H1 (cell line): ENCODE measurements at regions not wholly inside any gene's neighbourhood (a gene's known extent, or its start where the extent isn't known, plus 50 kb on each side); places are given as distances from the start of the nearest gene placed in this dataset.

Experiments
- CTCF ChIA-PET: fragments of 300-600 bp; sonication (Branson Sonifier 250); formaldehyde crosslinking; loops from one replicate; lab custom pipeline; 2021; ENCODE audit not compliant: partially characterized antibody; lab: Charles Lee
- POLR2A ChIA-PET: fragments of 300-600 bp; sonication (Branson Sonifier 250); formaldehyde crosslinking; loops from one replicate; lab custom pipeline; 2021; ENCODE audit warnings: inconsistent platforms; ENCODE audit not compliant: partially characterized antibody; lab: Charles Lee
- DNase-seq, 2 experiments: peaks; one replicate each; pipeline versions ENCODE4 v3.0.0 to v3.0.0-alpha.2; 2010 to 2022; ENCODE audit warnings: low spot score in 2 of 2, low read depth in 1 of 2, mixed read lengths in 1 of 2
- FAIRE-seq: peaks from 2 replicates; lab custom pipeline; 2011; peaks lifted over from hg19 to GRCh38; lab: Jason Lieb, UNC
- H2AFZ ChIP-seq: 2 replicates; pipeline ENCODE4 v1.8.1; 2012; ENCODE audit warnings: low read length, inconsistent platforms
- H2AK5ac ChIP-seq: 2 replicates; pipeline ENCODE4 v1.6.1; 2013; ENCODE audit warnings: low read depth, low read length
- H2BK120ac ChIP-seq: replicated peaks from 2 replicates; pipeline ENCODE3; 2013; ENCODE audit warnings: low read depth, low read length, inconsistent platforms
- H2BK12ac ChIP-seq: 2 replicates; pipeline ENCODE4 v1.6.1; 2013; ENCODE audit warnings: low read depth, low read length
- H2BK15ac ChIP-seq: 2 replicates; pipeline ENCODE4 v1.6.1; 2013; ENCODE audit warnings: low read length
- H2BK20ac ChIP-seq: 2 replicates; pipeline ENCODE4 v1.6.1; 2013; ENCODE audit warnings: low read length
- H2BK5ac ChIP-seq: 2 replicates; pipeline ENCODE4 v1.6.1; 2013; ENCODE audit warnings: low read depth, low read length
- H3K14ac ChIP-seq: 2 replicates; pipeline ENCODE4 v1.6.1; 2013; ENCODE audit warnings: inconsistent platforms; ENCODE audit not compliant: insufficient read length
- H3K18ac ChIP-seq: 2 replicates; pipeline ENCODE4 v1.6.1; 2013; ENCODE audit warnings: low read length; ENCODE audit errors: extremely low read depth
- H3K23ac ChIP-seq: 2 replicates; pipeline ENCODE4 v1.6.1; 2013; ENCODE audit warnings: inconsistent platforms; ENCODE audit not compliant: insufficient read length
- H3K23me2 ChIP-seq: 2 replicates; pipeline ENCODE4 v1.6.1; 2013; ENCODE audit warnings: low read depth, low read length
- H3K27ac ChIP-seq: 2 replicates; pipeline ENCODE4 v1.6.1; 2011; ENCODE audit warnings: low read depth, low read length, inconsistent platforms
- H3K27me3 ChIP-seq, 4 experiments: replicated peaks in 1 of 4; 1 replicate in 1 of 4; 2 replicates in 3 of 4; pipeline versions ENCODE4 v1.6.1 to v1.8.1; 2011 to 2013; ENCODE audit warnings: low read length in 3 of 4, mild to moderate bottlenecking in 3 of 4, inconsistent platforms in 2 of 4, mixed read lengths in 2 of 4, moderate library complexity in 1 of 4; ENCODE audit not compliant: control insufficient read depth in 3 of 4, insufficient read depth in 3 of 4; ENCODE audit errors: extremely low read depth in 1 of 4
- H3K36me3 ChIP-seq, 4 experiments: 2 replicates each; pipeline versions ENCODE4 v1.6.1 to v1.8.1; 2011 to 2013; ENCODE audit warnings: mild to moderate bottlenecking in 4 of 4, low read length in 3 of 4, moderate library complexity in 2 of 4, control low read depth in 1 of 4, inconsistent platforms in 1 of 4; ENCODE audit not compliant: insufficient read depth in 4 of 4, control insufficient read depth in 2 of 4
- H3K4ac ChIP-seq: replicated peaks from 2 replicates; pipeline ENCODE3; 2013; ENCODE audit warnings: low read length, low read depth, mixed read lengths, inconsistent platforms; ENCODE audit not compliant: insufficient read length
- H3K4me1 ChIP-seq, 4 experiments: replicated peaks in 1 of 4; 1 replicate in 1 of 4; 2 replicates in 3 of 4; pipeline versions ENCODE4 v1.6.1 to v1.8.1; 2011 to 2013; ENCODE audit warnings: low read length in 3 of 4, inconsistent platforms in 2 of 4, mixed read lengths in 1 of 4; ENCODE audit not compliant: insufficient read depth in 4 of 4, control insufficient read depth in 3 of 4
- H3K4me2 ChIP-seq, 2 experiments: 2 replicates each; pipeline versions ENCODE4 v1.6.1 to v1.8.1; 2011 to 2013; ENCODE audit warnings: low read depth in 2 of 2, low read length in 2 of 2, control low read depth in 1 of 2, inconsistent platforms in 1 of 2, mild to moderate bottlenecking in 1 of 2; ENCODE audit not compliant: insufficient read depth in 1 of 2
- H3K4me3 ChIP-seq, 4 experiments: fragments of 200-600, 300-600 bp in 1 of 4; sonication (generic), shearing (Covaris generic), sonication (Bioruptor Twin) in 1 of 4; 2 replicates each; pipeline versions ENCODE4 v1.5.1 to v1.8.1; 2011 to 2016; ENCODE audit warnings: low read length in 4 of 4, low read depth in 3 of 4, control low read depth in 2 of 4, inconsistent platforms in 2 of 4, mild to moderate bottlenecking in 2 of 4, mixed read lengths in 1 of 4, moderate library complexity in 1 of 4; ENCODE audit not compliant: insufficient read depth in 2 of 4; ENCODE audit errors: extremely low read depth in 1 of 4
- H3K56ac ChIP-seq: replicated peaks from 2 replicates; pipeline ENCODE3; 2013; ENCODE audit warnings: low read depth, mild to moderate bottlenecking, mixed read lengths, low read length, inconsistent platforms; ENCODE audit not compliant: insufficient read length
- H3K79me1 ChIP-seq: 2 replicates; pipeline ENCODE4 v1.6.1; 2013; ENCODE audit warnings: low read depth, low read length, control low read depth
- H3K79me2 ChIP-seq, 2 experiments: 2 replicates each; pipeline versions ENCODE4 v1.6.1 to v1.8.1; 2012 to 2013; ENCODE audit warnings: low read length in 2 of 2, mild to moderate bottlenecking in 2 of 2, inconsistent platforms in 1 of 2; ENCODE audit not compliant: insufficient read depth in 2 of 2, control insufficient read depth in 1 of 2
- H3K9ac ChIP-seq, 4 experiments: replicated peaks in 1 of 4; 1 replicate in 1 of 4; 2 replicates in 3 of 4; pipeline versions ENCODE4 v1.6.1 to v1.8.1; 2011 to 2013; ENCODE audit warnings: low read depth in 3 of 4, low read length in 3 of 4, control low read depth in 2 of 4, mild to moderate bottlenecking in 2 of 4, moderate library complexity in 2 of 4, inconsistent platforms in 1 of 4; ENCODE audit errors: extremely low read depth in 1 of 4
- H3K9me3 ChIP-seq, 2 experiments: 2 replicates each; pipeline versions ENCODE4 v1.6.1 to v1.8.1; 2012 to 2013; ENCODE audit warnings: mild to moderate bottlenecking in 2 of 2, moderate library complexity in 2 of 2, control low read depth in 1 of 2, inconsistent platforms in 1 of 2, low read depth in 1 of 2, low read length in 1 of 2, mixed read lengths in 1 of 2; ENCODE audit not compliant: insufficient read depth in 2 of 2
- H4K20me1 ChIP-seq, 2 experiments: replicated peaks in 1 of 2; 2 replicates each; pipeline versions ENCODE3 to v1.8.1; 2011 to 2013; ENCODE audit warnings: inconsistent platforms in 2 of 2, low read length in 2 of 2, mild to moderate bottlenecking in 1 of 2; ENCODE audit not compliant: insufficient read depth in 2 of 2, control insufficient read depth in 1 of 2
- H4K5ac ChIP-seq: 2 replicates; pipeline ENCODE4 v1.6.1; 2013; ENCODE audit warnings: low read length, low read depth, mixed read lengths, inconsistent platforms; ENCODE audit not compliant: insufficient read length
- H4K8ac ChIP-seq: 2 replicates; pipeline ENCODE4 v1.8.0; 2013; ENCODE audit warnings: mild to moderate bottlenecking, moderate library complexity, low read length, inconsistent platforms; ENCODE audit not compliant: insufficient read depth; ENCODE audit errors: extremely low read depth
- H4K91ac ChIP-seq: replicated peaks from 2 replicates; pipeline ENCODE3; 2013; ENCODE audit warnings: low read length, mixed read lengths, inconsistent platforms; ENCODE audit not compliant: insufficient read length
- CBX8 ChIP-seq: fragments of 300-800, 300-1000 bp; sonication (generic); IDR thresholded peaks from 2 replicates; pipeline ENCODE4 v1.7.1; 2016; ENCODE audit warnings: low read depth, low read length, borderline replicate concordance
- SAP30 ChIP-seq: fragments of 300-600 bp; sonication (generic); IDR thresholded peaks from 2 replicates; pipeline ENCODE4 v1.7.1; 2012; ENCODE audit warnings: low read length, moderate library complexity, mild to moderate bottlenecking, inconsistent platforms; ENCODE audit not compliant: insufficient read depth, insufficient replicate concordance
- WGBS, 2 experiments: shearing (Covaris generic) in 1 of 2; methylation state at CpG; one replicate each; pipeline versions ENCODE4 v1.1.6 to v1.1.7; 2013 to 2015; ENCODE audit warnings: low lambda C conversion rate in 2 of 2, mixed read lengths in 2 of 2, inconsistent platforms in 1 of 2, low coverage in 1 of 2, missing lambda C conversion rate in 1 of 2; ENCODE audit not compliant: insufficient replicate concordance in 2 of 2, insufficient coverage in 1 of 2, insufficient read length in 1 of 2; ENCODE audit errors: extremely low coverage in 1 of 2, missing lambda C conversion rate in 1 of 2; 5-methylcytosine and 5-hydroxymethylcytosine counted together

GRCh38 chr10:129056734-129057689 is 410.0 kb upstream of the MGMT start:
- H2AK5ac ChIP-seq, result no peak overlapping the region
- no peak overlapping the region for H3K4me3 ChIP-seq
- no peak overlapping the region for H3K23ac ChIP-seq
- H3K9me3 ChIP-seq, result no peaks in the 10 kb centered on the region
- ChIA-PET CTCF (no interaction called here), POLR2A (no interaction called here)
- H4K20me1 ChIP-seq, result peaks cover 0 to 3% of the 10 kb centered on the region in 2 experiments
- FAIRE-seq (no peak), DNase-seq (no peak)
- no peak overlapping the region; the same call in 1 of the 2 replicates for H2BK5ac ChIP-seq
- H4K91ac ChIP-seq, result peak overlapping the region; percentile 11
- H2BK15ac ChIP-seq, result no peak overlapping the region
- H3K27ac ChIP-seq, result no peak overlapping the region
- no peak overlapping the region for H3K4ac ChIP-seq
- H3K79me1 ChIP-seq, result no peaks in the 10 kb centered on the region
- peaks cover 0 to 3% (median 0%) of the 10 kb centered on the region in 4 experiments; a peak in 1 of 7 replicates for H3K4me1 ChIP-seq
- no peaks in the 10 kb centered on the region for H3K27me3 ChIP-seq
- no peak overlapping the region for H3K56ac ChIP-seq
- H2BK20ac ChIP-seq, result no peak overlapping the region
- no peaks in the 10 kb centered on the region for H3K23me2 ChIP-seq
- H2BK120ac ChIP-seq, result no peak overlapping the region
- no peaks in the 10 kb centered on the region for H3K36me3 ChIP-seq
- no peak overlapping the region; the same call in 1 of the 2 replicates for H4K8ac ChIP-seq
- H4K5ac ChIP-seq, result no peak overlapping the region
- H3K18ac ChIP-seq, result no peak overlapping the region
- no peak overlapping the region for H3K9ac ChIP-seq
- no peak overlapping the region for H2AFZ ChIP-seq
- H3K79me2 ChIP-seq, result no peaks in the 10 kb centered on the region
- WGBS, 2 experiments, result 87% methylated on average over 24 of the region's 25 CpGs; no CpG with 5 or more reads in 1 of the 2 experiments
- H3K4me2 ChIP-seq, result no peak overlapping the region
- H2BK12ac ChIP-seq, result no peak overlapping the region
- H3K14ac ChIP-seq, result no peak overlapping the region
- TF ChIP-seq SAP30 (no peak), CBX8 (no peak)
